ENCODE measurements at regions not wholly inside any gene's neighbourhood (a gene's known extent, or its start where the extent isn't known, plus 50 kb on each side); places are given as distances from the start of the nearest gene placed in this dataset.

DNA sequence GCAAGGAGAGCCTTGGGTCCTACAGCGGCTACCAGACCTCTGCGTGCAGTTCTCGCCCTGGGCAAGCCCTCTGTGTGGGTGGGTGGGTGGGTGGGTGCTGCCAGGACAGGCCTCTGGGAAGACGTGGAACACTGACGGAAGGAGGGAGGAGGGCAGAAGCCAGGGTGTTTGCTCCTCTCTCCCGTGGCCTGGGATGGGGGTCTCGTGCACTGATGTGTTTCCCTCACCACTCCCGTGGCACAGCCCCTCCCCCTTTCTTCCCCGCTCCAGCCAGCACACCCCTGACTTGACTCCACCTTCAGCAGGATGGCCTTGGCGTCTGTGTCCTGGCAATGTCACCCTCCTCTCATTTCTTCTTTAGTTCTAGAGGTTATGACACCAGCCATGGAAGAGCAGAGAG lies 130.0 kb downstream of the CDH26 start:
- no peaks in the 10 kb centered on the region for H3F3A ChIP-seq (replicated peaks; ENCODE audit: insufficient read depth)
- POLR2A ChIA-PET, result no interaction called here
- no peaks in the 10 kb centered on the region for H3K36me3 ChIP-seq (replicated peaks in 1 of 2; ENCODE audit: control insufficient read depth in 1 of 2, insufficient read depth in 2 of 2, low read length in 1 of 2)
- TF ChIP-seq, protein P1, sequence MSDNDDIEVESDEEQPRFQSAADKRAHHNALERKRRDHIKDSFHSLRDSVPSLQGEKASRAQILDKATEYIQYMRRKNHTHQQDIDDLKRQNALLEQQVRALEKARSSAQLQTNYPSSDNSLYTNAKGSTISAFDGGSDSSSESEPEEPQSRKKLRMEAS (IDR thresholded peaks at IDR 0.05; ENCODE audit: low read depth), result no peak
- TF ChIP-seq SMC3 (IDR thresholded peaks at IDR 0.05; ENCODE audit: low read depth, low read length), result no peak
- no peak for TF ChIP-seq TAF1 (IDR thresholded peaks at IDR 0.05; ENCODE audit: borderline replicate concordance, low read depth, low read length)
- no peak for TF ChIP-seq USF2 (IDR thresholded peaks at IDR 0.05; ENCODE audit: borderline replicate concordance, low read depth, low read length)
- TF ChIP-seq SIN3A (IDR thresholded peaks at IDR 0.05; ENCODE audit: borderline replicate concordance, low read depth, low read length), result no peak
- TF ChIP-seq MEF2A (IDR thresholded peaks at IDR 0.05; ENCODE audit: borderline replicate concordance, low read depth), result no peak
- TF ChIP-seq RCOR1 (IDR thresholded peaks at IDR 0.05; ENCODE audit: low read length), result no peak
- no peak for TF ChIP-seq MXI1 (IDR thresholded peaks at IDR 0.05; ENCODE audit: low read depth, low read length)
- no peak for TF ChIP-seq CTCF (IDR thresholded peaks at IDR 0.05)
- no peak for TF ChIP-seq RAD21 (IDR thresholded peaks at IDR 0.05; ENCODE audit: low read length)
- no peak for TF ChIP-seq NFIC (IDR thresholded peaks at IDR 0.05; ENCODE audit: borderline replicate concordance)
- no peak overlapping the region for H3K4me3 ChIP-seq (ENCODE audit: low read depth in 2 of 2, low read length in 1 of 2)
- H3K9me2 ChIP-seq, result no peaks in the 10 kb centered on the region
- H3K9ac ChIP-seq, result no peak overlapping the region
- H3K9me3 ChIP-seq, result no peaks in the 10 kb centered on the region
- CTCF ChIA-PET, result interaction anchor here (0.5 to 1.4 kb wide), 2 partner anchors 31 to 580 kb away, joined by 3 to 4 read pairs; no protein-coding TSS in a partner anchor
- H2AFZ ChIP-seq (ENCODE audit: low read depth), result no peak overlapping the region
- no peaks in the 10 kb centered on the region for H3K4me1 ChIP-seq (ENCODE audit: control insufficient read depth in 1 of 2, insufficient read depth in 2 of 2, low read depth in 1 of 2, low read length in 1 of 2)
- H3K27ac ChIP-seq (ENCODE audit: low read depth in 2 of 2, low read length in 1 of 2), result no peak overlapping the region
- 44% methylated on average over 7 of the region's 10 CpGs for whole genome bisulfite sequencing (ENCODE audit: low lambda C conversion rate)
- H3K4me2 ChIP-seq, result no peak overlapping the region
- DNase-seq, result no peak
- H3K79me2 ChIP-seq (ENCODE audit: insufficient read depth), result no peaks in the 10 kb centered on the region
- H4K20me1 ChIP-seq (ENCODE audit: insufficient read depth), result no peaks in the 10 kb centered on the region
- no peaks in the 10 kb centered on the region for H3K27me3 ChIP-seq (ENCODE audit: insufficient read depth)

- H3K79me2 ChIP-seq (ENCODE audit: insufficient read depth), result no peaks in the 10 kb centered on the region
- no peaks in the 10 kb centered on the region for H3F3A ChIP-seq (replicated peaks; ENCODE audit: insufficient read depth)
- no peak overlapping the region for H3K4me3 ChIP-seq (ENCODE audit: low read depth in 2 of 2, low read length in 1 of 2)
- H3K4me1 ChIP-seq (ENCODE audit: control insufficient read depth in 1 of 2, insufficient read depth in 2 of 2, low read depth in 1 of 2, low read length in 1 of 2), result no peaks in the 10 kb centered on the region
- POLR2A ChIA-PET, result no interaction called here
- H3K9ac ChIP-seq, result no peak overlapping the region
- no peak overlapping the region for H3K27ac ChIP-seq (ENCODE audit: low read depth in 2 of 2, low read length in 1 of 2)
- DNase-seq, result no peak
- no peaks in the 10 kb centered on the region for H3K27me3 ChIP-seq (ENCODE audit: insufficient read depth)
- CTCF ChIA-PET, result interaction anchor here (1.0 kb wide), 1 partner anchor 120 kb away, joined by 3 read pairs; no protein-coding TSS in a partner anchor
- H3K36me3 ChIP-seq (replicated peaks in 1 of 2; ENCODE audit: control insufficient read depth in 1 of 2, insufficient read depth in 2 of 2, low read length in 1 of 2), result no peaks in the 10 kb centered on the region
- no peaks in the 10 kb centered on the region for H3K9me3 ChIP-seq
- H3K4me2 ChIP-seq, result no peak overlapping the region
- no peak overlapping the region for H2AFZ ChIP-seq (ENCODE audit: low read depth)
- 31% methylated on average over 4 of the region's 4 CpGs for WGBS (ENCODE audit: low lambda C conversion rate)
- H3K9me2 ChIP-seq, result no peaks in the 10 kb centered on the region
- no peak for TF ChIP-seq NFIC (IDR thresholded peaks at IDR 0.05; ENCODE audit: borderline replicate concordance)
- TF ChIP-seq SMC3 (IDR thresholded peaks at IDR 0.05; ENCODE audit: low read depth, low read length), result no peak
- no peak for TF ChIP-seq ELF1 (IDR thresholded peaks at IDR 0.05)
- H4K20me1 ChIP-seq (ENCODE audit: insufficient read depth), result no peaks in the 10 kb centered on the region
Observed at GRCh38 chr20:60090631-60091030, 132.4 kb downstream of the CDH26 start.

All from SK-N-SH (cell line).